GM18519 (cell line): ENCODE measurements at regions not wholly inside any gene's neighbourhood (a gene's known extent, or its start where the extent isn't known, plus 50 kb on each side); places are given as distances from the start of the nearest gene placed in this dataset.

Experiments
- ATAC-seq: cut with Tn5 transposase; IDR thresholded peaks from one replicate; pipeline ENCODE4 v1.9.1; 2021; ENCODE audit warnings: mild to moderate bottlenecking, moderate library complexity; ENCODE audit not compliant: unreplicated experiment, low FRiP score

GRCh38 chr7:46489106-46489505 is 568.0 kb upstream of the IGFBP3 start:
- no peak for ATAC-seq

GRCh38 chr7:46488607-46489006 is 567.5 kb upstream of the IGFBP3 start:
- ATAC-seq, result no peak

- ATAC-seq, result no peak
Measured at GRCh38 chr7:46486256-46487206, 565.5 kb upstream of the IGFBP3 start.

- no peak for ATAC-seq
Measured at GRCh38 chr7:46485481-46486065, 564.5 kb upstream of the IGFBP3 start.

- ATAC-seq, result no peak
Measured at GRCh38 chr7:46484906-46485305, 563.8 kb upstream of the IGFBP3 start.

- ATAC-seq, result no peak
Measured at GRCh38 chr7:46480619-46481018, 559.5 kb upstream of the IGFBP3 start.

- no peak for ATAC-seq
Measured at GRCh38 chr7:46479680-46480079, 558.6 kb upstream of the IGFBP3 start.

GRCh38 chr7:46478046-46478445 is 557.0 kb upstream of the IGFBP3 start:
- ATAC-seq, result no peak

- ATAC-seq, result no peak
Measured at GRCh38 chr7:46468753-46469356, 547.8 kb upstream of the IGFBP3 start.

GRCh38 chr7:46463170-46463569 is 542.1 kb upstream of the IGFBP3 start:
- ATAC-seq, result no peak

GRCh38 chr7:46461334-46461777 is 540.3 kb upstream of the IGFBP3 start:
- no peak for ATAC-seq

- ATAC-seq, result no peak
Measured at GRCh38 chr7:46459942-46460341, 538.9 kb upstream of the IGFBP3 start.

- no peak for ATAC-seq
Measured at GRCh38 chr7:46454816-46455215, 533.7 kb upstream of the IGFBP3 start.

- ATAC-seq, result no peak
Measured at GRCh38 chr7:46452561-46453135, 531.6 kb upstream of the IGFBP3 start.

GRCh38 chr7:46451846-46452245 is 530.8 kb upstream of the IGFBP3 start:
- no peak for ATAC-seq

- ATAC-seq, result no peak
Measured at GRCh38 chr7:46450886-46451285, 529.8 kb upstream of the IGFBP3 start.

GRCh38 chr7:46450425-46450824 is 529.4 kb upstream of the IGFBP3 start:
- no peak for ATAC-seq

- ATAC-seq, result no peak
Measured at GRCh38 chr7:46449743-46450142, 528.7 kb upstream of the IGFBP3 start.

- ATAC-seq, result no peak
Measured at GRCh38 chr7:46448478-46448877, 527.4 kb upstream of the IGFBP3 start.

GRCh38 chr7:46446151-46446550 is 525.1 kb upstream of the IGFBP3 start:
- ATAC-seq, result no peak

- ATAC-seq, result no peak
Measured at GRCh38 chr7:46444256-46444655, 523.2 kb upstream of the IGFBP3 start.
